ENCODE measurements at regions not wholly inside any gene's neighbourhood (a gene's known extent, or its start where the extent isn't known, plus 50 kb on each side); places are given as distances from the start of the nearest gene placed in this dataset.

GRCh38 chr7:20013536-20013935 is 203.6 kb downstream of the MACC1 start:
- TF ChIP-seq POLR2A (IDR thresholded peaks at IDR 0.05), result no peak
- TF ChIP-seq CTCF (IDR thresholded peaks at IDR 0.05), result no peak
- no peak for TF ChIP-seq POLR2AphosphoS5 (IDR thresholded peaks at IDR 0.05; ENCODE audit: insufficient read depth in 1 of 2, low read depth in 1 of 2)

Measured in vagina (tissue), 2 donors.